ENCODE measurements at regions not wholly inside any gene's neighbourhood (a gene's known extent, or its start where the extent isn't known, plus 50 kb on each side); places are given as distances from the start of the nearest gene placed in this dataset.

DNA sequence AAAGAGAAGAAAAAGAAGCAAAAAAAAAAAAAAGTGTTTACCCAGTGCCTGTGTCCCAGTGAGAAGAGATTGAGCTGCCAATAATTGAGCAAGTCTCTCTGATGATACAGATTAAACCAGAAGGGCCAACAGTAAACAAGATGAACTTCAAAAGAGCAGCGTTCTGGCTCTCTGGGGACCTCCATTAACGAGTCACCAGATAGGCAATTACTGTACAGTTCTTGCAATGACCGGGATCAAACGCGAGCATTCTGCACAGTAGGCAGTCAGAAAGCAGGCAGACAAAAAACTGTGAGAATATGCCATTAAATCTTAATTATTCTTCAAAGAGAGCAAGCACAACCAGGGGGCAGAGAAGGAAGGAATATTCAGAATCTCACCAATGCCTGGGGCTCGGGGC is 626.1 kb downstream of the TMEM114 start (continued):
- TF ChIP-seq MAX (IDR thresholded peaks at IDR 0.05), result no peak
- no peak for TF ChIP-seq EZH2 (IDR thresholded peaks at IDR 0.05)
- no peak for TF ChIP-seq SP1 (IDR thresholded peaks at IDR 0.05; ENCODE audit: low read depth)
- no peak for TF ChIP-seq SIN3A (IDR thresholded peaks at IDR 0.05; ENCODE audit: low read depth)

DNA sequence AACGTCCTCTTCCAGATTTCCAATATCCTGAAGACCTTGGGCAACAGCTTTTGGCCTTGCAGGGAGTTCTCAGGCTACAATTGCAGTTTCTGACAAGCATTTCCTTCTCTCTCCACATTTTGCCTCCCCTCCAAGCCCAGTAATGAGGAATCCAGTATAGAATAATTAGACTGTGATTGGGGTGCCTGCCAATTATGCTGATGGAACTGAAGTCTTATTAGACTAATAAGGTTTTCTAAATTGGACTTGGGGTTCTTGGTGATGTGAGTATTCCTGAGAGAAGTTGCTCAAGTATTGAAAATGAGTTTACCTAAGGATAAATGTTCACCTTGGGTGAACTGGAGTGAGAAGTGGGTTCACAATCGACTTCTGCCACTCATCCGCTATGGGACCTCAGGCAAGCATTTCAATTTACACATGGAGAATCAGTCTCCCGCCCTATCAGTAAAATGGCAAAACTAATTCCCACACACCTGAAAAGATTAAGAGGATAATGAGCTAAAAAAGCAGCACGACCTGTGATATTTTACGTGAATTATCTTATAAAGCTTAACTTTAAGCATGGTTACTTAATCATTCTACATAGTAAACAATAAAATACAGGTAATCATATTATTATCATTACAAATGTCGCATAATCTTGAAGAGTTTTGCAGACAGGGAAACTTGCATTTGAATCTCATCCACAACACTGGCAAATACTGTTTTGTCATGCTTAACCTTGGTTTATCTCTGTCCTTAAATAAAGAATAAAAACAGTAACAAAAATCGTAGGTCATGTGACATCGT is 628.0 kb downstream of the TMEM114 start:
- intact Hi-C loops (cut with micrococcal nuclease), result no loop called here
- no peak for DNase-seq (ENCODE audit: low read depth, low spot score)
- no peaks in the 10 kb centered on the region for H3K36me3 ChIP-seq (ENCODE audit: control insufficient read depth in 1 of 2, insufficient read depth in 2 of 2, low read length in 2 of 2)
- no TSS peak for BruUV-seq (replicated peaks)
- peaks cover 0 to 5% of the 10 kb centered on the region in 2 experiments; a peak in 2 of 4 replicates for H3K9me3 ChIP-seq (ENCODE audit: control insufficient read depth in 1 of 2, insufficient read depth in 1 of 2, low read depth in 1 of 2, low read length in 2 of 2)
- H3K9ac ChIP-seq (ENCODE audit: low read length), result no peak overlapping the region
- CTCF ChIA-PET, result no interaction called here
- no peak overlapping the region for H3K27ac ChIP-seq (ENCODE audit: low read depth, low read length)
- no peaks in the 10 kb centered on the region for H3K4me1 ChIP-seq (ENCODE audit: control insufficient read depth in 1 of 2, insufficient read depth in 2 of 2, low read length in 2 of 2)
- H3K79me2 ChIP-seq (ENCODE audit: insufficient read depth, low read length), result no peaks in the 10 kb centered on the region
- no peaks in the 10 kb centered on the region for H4K20me1 ChIP-seq (ENCODE audit: insufficient read depth)
- H3K27me3 ChIP-seq (ENCODE audit: insufficient read depth, low read length), result no peaks in the 10 kb centered on the region
- no peaks in the 10 kb centered on the region for H3K9me2 ChIP-seq (ENCODE audit: insufficient read depth)
- ATAC-seq, result no peak
- no peak overlapping the region for H3K4me3 ChIP-seq (replicated peaks in 1 of 2; ENCODE audit: low read depth in 1 of 2, low read length in 2 of 2)
- POLR2A ChIA-PET, result no interaction called here
- H2AFZ ChIP-seq (ENCODE audit: low read depth, low read length, poor library complexity, severe bottlenecking), result no peak overlapping the region
- no peak overlapping the region for H3K4me2 ChIP-seq (ENCODE audit: low read length)
- TF ChIP-seq POLR2A (IDR thresholded peaks at IDR 0.05; ENCODE audit: borderline replicate concordance, extremely low read depth, insufficient read depth, insufficient read length) (no peak), EZH2phosphoT487 (IDR thresholded peaks at IDR 0.05; ENCODE audit: borderline replicate concordance) (no peak), RAD21 (IDR thresholded peaks at IDR 0.05; ENCODE audit: low read depth) (no peak), SIN3A (IDR thresholded peaks at IDR 0.05; ENCODE audit: low read depth) (no peak), JUND (IDR thresholded peaks at IDR 0.05) (no peak), SRF (IDR thresholded peaks at IDR 0.05; ENCODE audit: low read depth) (no peak), ZNF274 (IDR thresholded peaks at IDR 0.05; ENCODE audit: low read depth, low read length) (no peak), ELF1 (IDR thresholded peaks at IDR 0.05; ENCODE audit: borderline replicate concordance, low read depth) (no peak), EGR1 (IDR thresholded peaks at IDR 0.05; ENCODE audit: low read depth) (no peak), EZH2 (IDR thresholded peaks at IDR 0.05) (no peak), CTCF (IDR thresholded peaks at IDR 0.05 in 2 of 3, conservative IDR thresholded peaks at IDR 0.05 in 1 of 3; ENCODE audit: borderline replicate concordance in 1 of 3, insufficient read depth in 1 of 3, low read depth in 2 of 3, low read length in 2 of 3) (no peak), CBX3 (IDR thresholded peaks at IDR 0.05; ENCODE audit: low read depth) (no peak), TCF7L2 (IDR thresholded peaks at IDR 0.05; ENCODE audit: borderline replicate concordance, extremely low read depth, insufficient read depth, insufficient read length) (no peak), MAX (IDR thresholded peaks at IDR 0.05) (no peak), CEBPB (IDR thresholded peaks at IDR 0.05; ENCODE audit: low read depth) (no peak), SP1 (IDR thresholded peaks at IDR 0.05; ENCODE audit: low read depth) (no peak), FOSL1 (IDR thresholded peaks at IDR 0.05; ENCODE audit: low read depth) (no peak)
- RAD21 ChIA-PET (ENCODE audit: low non-redundant PET in 1 of 2, low total read pairs in 2 of 2, uncharacterized antibody in 2 of 2, unreplicated experiment in 2 of 2), result no interaction called here

Data from HCT116 (cell line).